Stimulated activated effector memory CD8-positive, alpha-beta T cell treated with anti-CD3 and anti-CD28 coated beads, Interleukin-12 subunit alpha, Interleukin-12 subunit beta, amount 100 ng/mL, for 72 hours (primary cell): ENCODE measurements at regions not wholly inside any gene's neighbourhood (a gene's known extent, or its start where the extent isn't known, plus 50 kb on each side); places are given as distances from the start of the nearest gene placed in this dataset.

Source experiments
- ATAC-seq: fragments of 150-1000 bp; cut with Tn5 transposase; 2 replicates; pipeline ENCODE4 v1.10.0; 2021
- DNase-seq, 2 donors: peaks; one replicate each; pipeline ENCODE4 v3.0.0; 2021 to 2022; ENCODE audit warnings: low spot score in 2 of 2
- H3K27ac Mint-ChIP-seq: one replicate; pipeline ENCODE4 v1.8.0; 2022; ENCODE audit warnings: mild to moderate bottlenecking, mixed read lengths
- H3K36me3 Mint-ChIP-seq: one replicate; pipeline ENCODE4 v1.8.0; 2022; ENCODE audit warnings: mild to moderate bottlenecking, mixed read lengths
- H3K4me1 Mint-ChIP-seq: one replicate; pipeline ENCODE4 v1.8.0; 2022; ENCODE audit warnings: mixed read lengths
- H3K4me3 Mint-ChIP-seq: one replicate; pipeline ENCODE4 v1.8.0; 2022; ENCODE audit warnings: mild to moderate bottlenecking, mixed read lengths
- H3K9me3 Mint-ChIP-seq: one replicate; pipeline ENCODE4 v1.8.0; 2022; ENCODE audit warnings: mixed read lengths

DNA sequence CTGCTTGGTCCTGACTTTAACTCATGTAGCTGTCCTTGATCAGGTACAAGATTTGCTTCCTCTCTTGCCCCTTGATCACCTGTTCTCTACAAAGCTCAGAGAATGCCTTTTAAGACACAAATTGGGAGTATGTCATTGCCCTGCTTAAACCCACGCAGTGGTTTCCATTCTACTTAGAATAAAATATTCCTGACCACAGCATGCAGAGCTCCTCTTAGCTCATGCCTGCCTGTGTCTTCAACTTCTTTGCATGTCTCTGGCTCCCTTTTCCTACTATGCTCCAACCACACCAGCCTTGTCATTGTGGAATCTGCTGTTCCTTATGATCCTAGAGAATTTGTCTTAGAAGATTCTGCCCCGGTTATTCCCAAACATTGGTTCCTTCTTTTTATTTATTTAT is 393.1 kb downstream of the RRAGC start:
- no peaks in the 10 kb centered on the region for H3K9me3 Mint-ChIP-seq
- no peaks in the 10 kb centered on the region for H3K36me3 Mint-ChIP-seq
- DNase-seq (no peak), ATAC-seq (no peak)
- H3K27ac Mint-ChIP-seq: no peak overlapping the region
- H3K4me3 Mint-ChIP-seq: no peak overlapping the region
- H3K4me1 Mint-ChIP-seq: no peaks in the 10 kb centered on the region

DNA sequence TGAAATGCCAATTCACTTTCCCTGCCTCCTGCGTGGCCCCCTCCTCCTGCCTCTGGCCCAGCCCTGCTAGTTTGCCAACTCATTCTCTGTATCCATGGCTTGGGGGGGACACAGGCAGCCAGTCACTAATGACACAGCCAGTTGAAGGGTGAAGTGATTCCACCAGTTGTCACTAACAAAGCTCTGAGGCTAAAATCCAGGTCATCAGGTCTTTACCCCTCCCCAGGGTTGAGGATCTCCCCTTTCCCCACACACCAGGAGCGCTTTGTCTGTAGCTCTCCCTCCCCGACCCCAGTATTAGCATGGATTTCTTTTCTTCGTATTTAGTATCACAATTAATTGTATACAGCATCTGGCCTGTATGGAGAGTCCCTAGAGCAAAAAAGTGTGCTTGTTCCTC is 394.1 kb downstream of the RRAGC start:
- DNase-seq (no peak), ATAC-seq (no peak)
- Mint-ChIP-seq H3K36me3 (no peaks in the 10 kb centered on the region), H3K27ac (no peak overlapping the region), H3K4me3 (no peak overlapping the region), H3K9me3 (no peaks in the 10 kb centered on the region), H3K4me1 (no peaks in the 10 kb centered on the region)

DNA sequence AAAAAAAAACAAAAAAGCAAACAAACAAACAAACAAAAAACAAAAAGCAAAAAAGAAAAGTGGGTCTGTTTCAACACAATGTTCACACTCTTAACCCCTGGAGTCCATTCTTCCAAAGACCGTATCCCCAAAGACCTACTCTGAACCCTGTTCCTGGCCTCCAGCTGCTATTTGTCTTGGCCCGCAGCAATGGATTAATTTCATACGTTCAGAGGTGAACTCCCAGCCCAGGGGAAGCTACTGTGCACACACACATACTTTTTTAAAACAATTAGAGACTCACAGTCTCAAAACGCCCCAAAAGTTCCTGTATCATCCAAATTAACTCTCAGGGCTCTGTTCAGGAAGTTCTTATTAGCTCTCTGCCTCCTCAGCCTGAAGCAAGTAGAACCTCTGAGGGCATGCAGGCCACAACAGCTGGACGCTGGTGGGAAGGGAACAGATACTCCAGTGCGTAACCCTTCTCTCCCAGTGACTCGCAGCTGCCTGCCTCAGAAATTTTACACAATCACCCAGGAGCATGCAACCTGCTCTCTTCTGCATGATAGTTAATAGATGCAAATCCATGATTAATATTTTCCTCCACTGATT is 395.4 kb downstream of the RRAGC start:
- DNase-seq: no peak
- no peak overlapping the region for H3K27ac Mint-ChIP-seq
- no peak for ATAC-seq
- no peaks in the 10 kb centered on the region for H3K4me1 Mint-ChIP-seq
- no peaks in the 10 kb centered on the region for H3K9me3 Mint-ChIP-seq
- no peak overlapping the region for H3K4me3 Mint-ChIP-seq
- H3K36me3 Mint-ChIP-seq: no peaks in the 10 kb centered on the region

DNA sequence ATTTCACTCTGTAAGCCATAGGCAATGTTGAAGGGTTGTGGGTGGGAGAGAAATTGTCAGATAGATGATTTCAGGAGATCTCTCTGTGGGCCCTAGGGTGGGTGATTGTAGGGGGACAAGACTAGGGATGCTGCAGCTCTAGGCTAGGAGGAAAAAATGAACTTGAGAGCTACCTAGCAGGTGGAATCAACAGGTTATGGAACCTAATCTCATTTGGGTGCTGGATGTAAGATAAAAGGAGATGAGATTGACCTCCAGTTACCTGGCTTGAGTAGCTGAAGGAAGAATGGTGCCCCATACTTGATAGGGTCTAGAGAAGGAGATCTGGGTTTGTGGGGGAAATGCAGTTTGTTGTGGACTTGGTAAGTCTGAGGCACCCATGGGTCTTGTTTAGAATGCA is 396.5 kb downstream of the RRAGC start:
- H3K4me1 Mint-ChIP-seq: no peaks in the 10 kb centered on the region
- H3K36me3 Mint-ChIP-seq: no peaks in the 10 kb centered on the region
- ATAC-seq (no peak), DNase-seq (peak in 1 of 2 donors; percentile 15)
- no peak overlapping the region for H3K27ac Mint-ChIP-seq
- H3K9me3 Mint-ChIP-seq: no peaks in the 10 kb centered on the region
- H3K4me3 Mint-ChIP-seq: no peak overlapping the region

DNA sequence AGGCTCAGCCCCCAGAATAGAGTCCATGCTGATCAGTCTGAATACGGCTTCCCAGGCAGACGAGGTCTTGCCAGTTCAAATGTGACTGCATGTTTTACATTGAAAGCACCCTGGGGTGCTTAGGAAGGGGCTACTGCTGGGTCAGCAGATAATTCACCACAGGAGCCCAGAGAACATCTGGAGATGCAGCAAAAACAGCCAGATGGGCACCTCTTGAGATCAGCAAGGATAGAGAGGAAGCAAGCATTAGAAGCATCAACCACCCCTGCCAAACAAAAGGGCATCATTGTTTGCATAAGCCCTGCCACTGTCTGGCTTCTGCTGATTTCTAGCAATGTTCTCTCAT is 403.1 kb downstream of the RRAGC start:
- no peak for ATAC-seq
- Mint-ChIP-seq H3K27ac (no peak overlapping the region), H3K9me3 (no peaks in the 10 kb centered on the region), H3K4me3 (no peak overlapping the region), H3K4me1 (peaks cover 5% of the 10 kb centered on the region), H3K36me3 (no peaks in the 10 kb centered on the region)
- DNase-seq: peak in 1 of 2 donors; percentile 41

DNA sequence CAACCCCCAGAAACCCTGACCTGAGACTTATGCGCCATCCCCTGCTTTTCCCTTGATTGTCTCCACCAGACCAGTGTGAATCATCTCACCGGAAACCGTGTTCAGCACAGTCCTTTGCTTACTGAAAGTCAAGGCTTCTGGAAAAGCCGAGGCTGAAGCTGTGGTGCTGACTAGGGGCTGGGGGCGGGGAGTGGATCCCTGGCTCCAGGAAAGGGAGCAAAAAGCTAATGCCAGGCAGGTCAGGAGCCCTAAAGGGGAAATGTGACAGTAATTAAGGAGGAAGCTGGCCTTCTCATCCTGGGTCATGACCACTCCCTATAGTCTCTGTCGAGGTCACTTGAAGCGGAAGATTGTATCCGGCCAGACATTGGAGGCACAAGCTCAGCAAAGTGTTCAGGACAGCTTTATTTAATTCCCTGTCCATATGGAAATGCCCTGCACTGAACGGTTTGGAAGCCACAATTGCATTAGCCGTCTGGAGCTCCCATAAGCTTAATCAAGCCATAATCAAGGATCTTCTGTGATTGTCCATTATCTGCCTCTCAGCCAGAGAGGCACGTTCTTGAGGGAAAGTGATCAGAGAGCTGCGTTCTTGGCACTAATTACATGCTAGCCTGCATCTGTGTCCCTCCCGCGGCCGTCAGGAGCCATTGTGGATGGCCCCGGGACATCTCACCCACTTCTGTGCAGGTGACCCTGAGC is 403.6 kb downstream of the RRAGC start:
- H3K27ac Mint-ChIP-seq: no peak overlapping the region
- ATAC-seq (no peak), DNase-seq (peak in 1 of 2 donors; percentile 13)
- H3K36me3 Mint-ChIP-seq: no peaks in the 10 kb centered on the region
- H3K9me3 Mint-ChIP-seq: no peaks in the 10 kb centered on the region
- no peak overlapping the region for H3K4me3 Mint-ChIP-seq
- H3K4me1 Mint-ChIP-seq: peaks cover 5% of the 10 kb centered on the region

DNA sequence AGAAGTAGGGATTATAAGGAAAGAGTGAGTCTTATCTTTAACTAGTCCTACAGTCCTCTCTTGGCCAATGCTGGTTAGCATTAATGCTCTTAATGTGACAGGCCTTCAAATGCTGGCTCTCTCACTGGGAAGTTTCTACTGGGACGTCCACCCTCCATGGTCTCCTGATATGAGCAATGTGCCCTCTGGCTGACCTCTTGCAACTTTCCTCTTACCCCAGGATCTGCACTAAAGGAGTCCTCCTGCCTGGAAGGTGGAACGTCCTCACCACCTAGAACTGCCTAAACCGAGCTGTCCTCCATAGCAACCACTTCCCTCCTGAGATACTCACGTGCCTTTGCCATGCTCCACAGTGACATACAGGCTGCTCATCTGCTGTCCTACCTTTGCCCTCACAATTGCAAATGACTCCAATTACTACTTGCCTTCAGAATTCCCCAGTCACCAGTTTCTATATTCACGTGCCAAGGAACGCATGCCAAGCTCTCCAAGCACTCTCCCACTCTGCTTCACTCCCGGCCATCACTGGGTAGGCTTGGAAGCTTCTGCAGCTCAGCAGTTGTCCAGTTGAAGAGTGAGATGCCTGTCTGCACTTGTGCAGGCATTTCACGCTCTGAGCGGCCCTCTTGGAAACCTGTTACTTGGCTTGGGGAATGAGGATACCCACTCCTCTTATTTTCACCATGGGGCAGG is 404.7 kb downstream of the RRAGC start:
- Mint-ChIP-seq H3K4me1 (peaks cover 5% of the 10 kb centered on the region), H3K9me3 (no peaks in the 10 kb centered on the region), H3K4me3 (no peak overlapping the region), H3K27ac (no peak overlapping the region), H3K36me3 (no peaks in the 10 kb centered on the region)
- ATAC-seq (no peak), DNase-seq (peak in 1 of 2 donors; percentile 25)

DNA sequence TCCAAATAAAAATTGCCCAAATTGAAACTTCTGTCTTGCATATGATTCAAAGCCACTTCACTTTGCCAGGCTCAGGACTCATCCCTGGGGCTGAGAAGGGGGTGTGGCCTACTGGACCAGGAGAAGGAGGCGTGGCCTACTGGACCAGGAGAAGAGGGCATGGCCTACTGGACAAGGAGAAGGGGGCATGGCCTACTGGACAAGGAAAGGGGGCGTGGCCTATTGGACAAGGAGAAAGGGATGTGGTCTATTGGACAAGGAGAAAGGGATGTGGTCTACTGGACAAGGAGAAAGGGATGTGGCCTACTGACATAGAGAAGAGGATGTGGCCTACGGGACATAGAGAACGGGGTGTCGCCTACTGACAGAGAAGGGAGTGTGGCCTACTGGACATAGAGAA is 405.3 kb downstream of the RRAGC start:
- Mint-ChIP-seq H3K27ac (no peak overlapping the region), H3K4me1 (peaks cover 5% of the 10 kb centered on the region), H3K9me3 (no peaks in the 10 kb centered on the region), H3K36me3 (no peaks in the 10 kb centered on the region), H3K4me3 (no peak overlapping the region)
- DNase-seq: peak in 1 of 2 donors; percentile 33
- ATAC-seq: no peak

DNA sequence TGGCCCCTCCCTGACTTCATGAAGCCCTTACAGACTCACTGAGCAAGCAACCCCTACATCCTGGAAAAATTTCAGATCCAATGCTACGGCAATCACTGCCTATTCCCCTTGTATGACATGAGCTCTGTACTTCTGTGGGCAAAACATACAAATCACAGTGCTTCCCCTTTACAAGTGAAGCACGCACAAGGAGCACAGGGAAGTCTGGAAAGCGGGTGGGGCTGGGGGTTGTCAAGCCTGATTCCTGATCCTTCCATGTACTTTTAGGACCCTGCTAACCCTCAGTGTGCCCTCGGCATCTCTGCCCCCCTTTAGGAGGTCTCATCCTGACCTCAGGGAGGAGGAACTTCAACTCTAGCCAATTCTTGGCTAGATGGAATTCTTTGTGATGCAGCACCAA is 405.7 kb upstream of the POU3F1 start:
- Mint-ChIP-seq H3K4me1 (peaks cover 5% of the 10 kb centered on the region), H3K36me3 (no peaks in the 10 kb centered on the region), H3K4me3 (no peak overlapping the region), H3K27ac (no peak overlapping the region), H3K9me3 (no peaks in the 10 kb centered on the region)
- ATAC-seq (no peak), DNase-seq (no peak)

DNA sequence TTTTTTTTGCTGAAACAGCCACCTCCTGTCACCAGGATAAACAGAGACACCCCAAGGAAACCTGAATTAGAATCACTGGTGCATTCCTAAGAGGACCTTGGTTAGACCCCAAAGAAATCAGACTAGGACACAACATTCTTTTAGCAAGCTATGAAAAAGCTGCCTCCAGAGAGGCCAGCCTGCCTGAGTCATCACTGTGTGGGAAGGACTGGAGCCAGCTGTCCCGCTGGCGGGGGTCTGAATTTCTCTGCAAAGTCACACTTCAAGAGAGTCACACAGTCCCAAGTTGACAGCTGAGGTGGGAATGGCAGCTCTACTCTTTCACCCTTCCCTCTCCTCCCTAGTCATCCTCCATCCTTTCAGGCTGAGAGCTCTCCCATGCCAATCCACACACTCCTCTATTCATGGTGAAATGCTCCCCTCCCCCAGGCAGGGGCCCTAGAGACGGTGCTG is 405.0 kb upstream of the POU3F1 start:
- Mint-ChIP-seq H3K27ac (no peak overlapping the region), H3K36me3 (no peaks in the 10 kb centered on the region), H3K4me1 (peaks cover 5% of the 10 kb centered on the region), H3K9me3 (no peaks in the 10 kb centered on the region), H3K4me3 (no peak overlapping the region)
- no peak for ATAC-seq
- no peak for DNase-seq

DNA sequence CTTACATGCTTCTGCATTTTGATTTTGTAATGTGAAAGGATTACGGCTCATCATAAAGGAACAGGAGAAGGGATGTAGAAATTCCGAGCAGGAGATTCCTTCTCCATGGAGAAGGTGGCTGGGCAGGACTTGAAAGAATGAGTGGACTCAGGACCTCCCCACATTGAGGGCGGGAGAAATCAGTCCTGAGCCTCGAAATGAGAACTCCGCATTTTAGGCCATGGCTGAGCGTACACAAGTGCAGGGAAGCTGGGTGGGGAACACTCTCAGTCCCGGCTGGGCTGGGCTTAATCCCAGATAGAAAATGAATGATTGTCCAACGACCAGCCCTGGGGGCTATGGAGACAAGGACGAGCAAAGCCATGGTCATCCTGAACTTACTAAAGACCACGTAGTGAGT is 402.3 kb upstream of the POU3F1 start:
- no peak overlapping the region for H3K27ac Mint-ChIP-seq
- no peak overlapping the region for H3K4me3 Mint-ChIP-seq
- no peak for DNase-seq
- H3K36me3 Mint-ChIP-seq: no peaks in the 10 kb centered on the region
- no peaks in the 10 kb centered on the region for H3K9me3 Mint-ChIP-seq
- no peak for ATAC-seq
- no peaks in the 10 kb centered on the region for H3K4me1 Mint-ChIP-seq

DNA sequence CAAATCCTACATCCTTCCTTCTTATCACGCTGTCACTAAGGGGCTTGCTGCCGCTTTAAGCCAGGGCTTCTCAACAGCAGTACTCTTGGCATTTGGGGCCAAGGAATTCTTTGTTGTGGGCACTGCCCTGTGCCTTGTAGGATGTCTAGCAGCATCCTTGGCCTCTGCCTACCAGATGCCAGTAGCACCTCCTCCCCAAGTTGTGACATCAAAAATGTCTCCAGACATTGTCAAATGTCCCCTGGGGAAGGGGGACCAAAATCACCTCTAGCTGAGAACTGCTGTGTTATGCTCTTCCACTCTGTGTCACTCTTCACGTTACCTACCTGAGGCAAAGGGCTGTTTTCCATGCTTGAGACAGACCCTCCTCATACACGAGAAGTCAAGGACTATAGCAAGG is 400.3 kb upstream of the POU3F1 start:
- no peak for ATAC-seq
- Mint-ChIP-seq H3K4me1 (no peaks in the 10 kb centered on the region), H3K4me3 (no peak overlapping the region), H3K9me3 (peaks cover 3% of the 10 kb centered on the region), H3K27ac (no peak overlapping the region), H3K36me3 (no peaks in the 10 kb centered on the region)
- DNase-seq: no peak

DNA sequence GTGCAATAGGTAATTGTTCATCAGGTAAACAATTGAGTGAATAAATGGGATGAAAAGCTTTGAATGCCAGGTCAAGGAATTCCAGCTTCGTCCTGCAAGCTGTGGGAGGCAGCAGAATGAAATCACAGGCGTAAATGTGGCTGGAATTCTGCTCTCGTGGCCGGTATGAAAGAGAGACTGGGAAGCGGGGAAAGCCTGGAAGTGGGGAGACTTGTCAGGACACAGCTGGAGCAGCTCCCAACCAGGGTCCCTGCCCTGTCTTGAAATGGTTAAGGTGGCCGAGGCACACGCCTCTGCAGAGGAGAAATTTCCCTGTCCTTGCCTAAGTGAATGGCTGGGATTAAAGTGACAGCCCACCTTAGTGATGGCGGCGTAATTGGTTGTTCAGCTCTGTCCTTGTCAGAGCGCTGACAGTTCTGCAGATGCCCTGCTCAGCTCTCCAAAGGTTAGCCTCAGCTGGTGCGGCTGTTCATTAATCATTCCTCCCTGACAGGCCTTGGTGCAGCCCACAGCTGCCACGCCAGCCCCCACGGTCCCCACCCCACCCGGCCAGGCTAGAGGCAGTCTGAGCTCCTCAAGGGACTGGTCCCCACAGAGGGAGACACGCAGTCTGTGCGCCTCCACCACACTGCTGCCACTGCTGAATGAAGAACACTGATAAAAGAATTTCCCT is 398.3 kb upstream of the POU3F1 start:
- Mint-ChIP-seq H3K4me1 (no peaks in the 10 kb centered on the region), H3K9me3 (peaks cover 16% of the 10 kb centered on the region), H3K36me3 (no peaks in the 10 kb centered on the region), H3K4me3 (no peak overlapping the region), H3K27ac (no peak overlapping the region)
- no peak for DNase-seq
- ATAC-seq: no peak

DNA sequence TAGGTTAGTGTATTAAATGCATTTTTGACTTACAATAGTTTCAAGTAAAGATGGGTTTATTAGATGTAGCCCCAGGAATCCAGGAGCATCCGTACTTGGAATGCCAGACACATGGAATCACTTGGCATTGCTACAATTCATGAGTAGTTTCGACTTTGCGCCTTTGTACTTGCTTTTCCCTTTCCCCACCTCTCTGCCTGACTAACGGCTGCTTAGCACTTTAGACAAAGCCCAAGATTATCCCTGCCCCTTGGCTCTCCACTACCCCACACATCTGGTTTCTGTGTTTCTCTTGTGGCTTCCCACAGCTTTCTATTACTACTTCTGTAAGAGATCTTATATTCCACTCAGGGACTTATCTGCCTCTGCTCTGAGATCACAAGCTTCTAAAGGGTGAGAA is 397.7 kb upstream of the POU3F1 start:
- ATAC-seq: no peak
- no peak for DNase-seq
- no peaks in the 10 kb centered on the region for H3K4me1 Mint-ChIP-seq
- no peak overlapping the region for H3K4me3 Mint-ChIP-seq
- no peaks in the 10 kb centered on the region for H3K36me3 Mint-ChIP-seq
- H3K9me3 Mint-ChIP-seq: peaks cover 16% of the 10 kb centered on the region
- no peak overlapping the region for H3K27ac Mint-ChIP-seq

DNA sequence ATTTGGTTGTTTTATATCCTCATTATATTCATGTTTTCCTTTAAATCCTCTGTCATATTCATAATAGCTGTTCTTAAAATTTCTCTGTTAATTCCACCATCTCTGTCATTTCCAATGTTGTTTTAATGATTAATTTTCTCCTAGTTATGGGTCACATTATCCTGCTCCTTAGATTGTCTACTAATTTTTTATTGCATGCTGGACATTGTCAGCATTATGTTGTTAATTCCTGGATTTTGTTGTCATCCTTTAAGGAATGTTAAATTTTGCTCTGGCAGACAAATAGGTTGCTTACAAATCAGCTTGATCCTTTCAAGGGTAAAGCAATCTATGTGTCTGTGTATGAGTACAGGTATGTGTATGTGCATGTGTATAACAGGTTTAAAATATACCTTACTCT is 393.8 kb upstream of the POU3F1 start:
- Mint-ChIP-seq H3K36me3 (no peaks in the 10 kb centered on the region), H3K4me1 (no peaks in the 10 kb centered on the region), H3K27ac (no peak overlapping the region), H3K9me3 (peaks cover 16% of the 10 kb centered on the region), H3K4me3 (no peak overlapping the region)
- ATAC-seq (no peak), DNase-seq (no peak)

DNA sequence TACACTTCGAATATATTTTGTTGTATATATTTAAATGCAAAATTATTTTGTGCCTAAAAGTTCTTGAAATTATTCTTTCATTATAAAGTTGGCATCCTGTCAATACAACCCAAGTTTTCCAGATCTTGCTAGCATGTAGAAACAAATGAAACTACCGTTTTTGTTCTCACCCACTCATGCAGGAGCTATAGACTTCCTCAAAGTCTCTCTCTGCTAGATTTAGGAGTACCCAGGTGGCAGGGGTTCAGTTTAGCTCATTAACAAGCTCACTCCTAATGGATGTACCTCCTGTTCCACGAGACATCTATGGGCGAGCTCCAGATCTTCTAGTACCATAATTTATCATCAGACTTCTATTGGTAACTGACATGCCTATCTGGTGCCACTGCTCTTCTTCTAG is 390.2 kb upstream of the POU3F1 start:
- Mint-ChIP-seq H3K9me3 (peaks cover 11% of the 10 kb centered on the region), H3K27ac (no peak overlapping the region)
- no peak for ATAC-seq

More for the DNA sequence above, 390.2 kb upstream of the POU3F1 start:
- no peaks in the 10 kb centered on the region for H3K36me3 Mint-ChIP-seq
- DNase-seq: peak in 1 of 2 donors; percentile 10
- no peaks in the 10 kb centered on the region for H3K4me1 Mint-ChIP-seq
- no peak overlapping the region for H3K4me3 Mint-ChIP-seq
